ENCODE measurements at regions not wholly inside any gene's neighbourhood (a gene's known extent, or its start where the extent isn't known, plus 50 kb on each side); places are given as distances from the start of the nearest gene placed in this dataset.
"Not testable (repeated sequence)": the region's sequence is repeated elsewhere in the genome, so short reads cannot be mapped to it uniquely, and the experiment has no call there.

GRCh38 chr13:43946281-43946680, 66.6 kb downstream of the LACC1 start:
- no peak for DNase-seq

GRCh38 chr13:43947897-43948458, 68.3 kb downstream of the LACC1 start:
- DNase-seq = no peak

- DNase-seq = no peak
These were observed 73.7 kb downstream of the LACC1 start for GRCh38 chr13:43953370-43953769.

GRCh38 chr13:43956975-43957374, 77.3 kb downstream of the LACC1 start:
- not testable (repeated sequence) for DNase-seq

GRCh38 chr13:43959291-43959690, 79.6 kb downstream of the LACC1 start:
- DNase-seq = no peak

- DNase-seq = no peak
These were observed 82.2 kb downstream of the LACC1 start for GRCh38 chr13:43961909-43962308.

GRCh38 chr13:43963726-43964125, 84.0 kb downstream of the LACC1 start:
- DNase-seq = no peak

- no peak for DNase-seq
These were observed 85.2 kb downstream of the LACC1 start for GRCh38 chr13:43964698-43965458.

- DNase-seq = no peak
These were observed 85.7 kb downstream of the LACC1 start for GRCh38 chr13:43965459-43965845.

GRCh38 chr13:43968251-43968942, 88.7 kb downstream of the LACC1 start:
- DNase-seq = not testable (repeated sequence)

- DNase-seq = not testable (repeated sequence)
These were observed 89.4 kb downstream of the LACC1 start for GRCh38 chr13:43968943-43969690.

GRCh38 chr13:43969919-43970318, 90.2 kb downstream of the LACC1 start:
- not testable (repeated sequence) for DNase-seq

- DNase-seq = not testable (repeated sequence)
These were observed 91.0 kb downstream of the LACC1 start for GRCh38 chr13:43970520-43971242.

GRCh38 chr13:43971324-43971723, 91.6 kb downstream of the LACC1 start:
- not testable (repeated sequence) for DNase-seq

GRCh38 chr13:43977911-43978310, 98.2 kb downstream of the LACC1 start:
- DNase-seq = no peak

- no peak for DNase-seq
These were observed 99.0 kb downstream of the LACC1 start for GRCh38 chr13:43978688-43979087.

- DNase-seq = no peak
These were observed 99.8 kb downstream of the LACC1 start for GRCh38 chr13:43979492-43979891.

GRCh38 chr13:43980587-43980986, 100.9 kb downstream of the LACC1 start:
- no peak for DNase-seq

- DNase-seq = no peak
These were observed 101.4 kb downstream of the LACC1 start for GRCh38 chr13:43981091-43981490.

GRCh38 chr13:43981512-43982301, 102.0 kb downstream of the LACC1 start:
- DNase-seq = no peak

- no peak for DNase-seq
These were observed 103.7 kb downstream of the LACC1 start for GRCh38 chr13:43983373-43983772.

GRCh38 chr13:43984292-43984691, 104.6 kb downstream of the LACC1 start:
- no peak for DNase-seq

All from SHP77 (cell line).